ENCODE measurements at regions not wholly inside any gene's neighbourhood (a gene's known extent, or its start where the extent isn't known, plus 50 kb on each side); places are given as distances from the start of the nearest gene placed in this dataset.

DNA sequence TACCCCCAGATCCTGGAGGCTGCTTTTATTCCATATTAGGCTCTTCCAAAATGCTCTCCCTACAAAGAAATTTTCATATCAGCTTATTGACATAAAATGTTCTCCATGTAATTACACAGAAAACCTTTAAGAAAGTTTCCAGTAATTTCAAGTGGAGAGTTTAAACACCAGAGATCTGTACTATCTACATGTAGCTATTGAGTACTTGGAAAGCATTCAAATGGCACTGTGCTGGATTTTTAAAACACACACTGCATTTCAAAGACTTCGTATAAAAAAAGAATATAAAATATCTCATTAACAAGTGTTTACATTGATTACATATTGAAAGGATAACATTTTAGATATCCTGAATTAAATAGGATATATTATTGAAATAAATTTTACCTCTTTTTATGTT, 182.4 kb upstream of the ZNF521 start:
- no peak overlapping the region for H2AFZ ChIP-seq (replicated peaks; ENCODE audit: low read length, poor library complexity)
- no peaks in the 10 kb centered on the region for H3K9me1 ChIP-seq (ENCODE audit: insufficient read depth, low read length)
- WGBS, 2 experiments (ENCODE audit: extremely low coverage in 2 of 2, insufficient read length in 1 of 2) = no CpG with 5 or more reads among the region's 1 CpG
- ATAC-seq (ENCODE audit: low read depth) = no peak
- H3K36me3 ChIP-seq (ENCODE audit: control insufficient read depth, insufficient read depth, low read length) = no peaks in the 10 kb centered on the region
- H2BK15ac ChIP-seq (ENCODE audit: low read depth, low read length) = no peak overlapping the region
- dilution Hi-C loops (cut with HindIII; ENCODE audit: low sequenced_read_pairs, unreplicated experiment) = no loop called here
- no peak overlapping the region for H2AK9ac ChIP-seq (replicated peaks; ENCODE audit: low read depth, low read length, poor library complexity)
- H3K23ac ChIP-seq (ENCODE audit: low read depth, low read length) = no peak overlapping the region
- no peak overlapping the region for H3K4ac ChIP-seq (ENCODE audit: low read depth, low read length)
- H2BK5ac ChIP-seq (ENCODE audit: low read depth, low read length, poor library complexity, severe bottlenecking) = no peak overlapping the region
- TF ChIP-seq POLR2A (IDR thresholded peaks at IDR 0.05; ENCODE audit: low read depth, low read length) (no peak), CEBPB (IDR thresholded peaks at IDR 0.05; ENCODE audit: low read depth, low read length) (no peak), BHLHE40 (IDR thresholded peaks at IDR 0.05; ENCODE audit: low read depth, low read length) (no peak), FOS (IDR thresholded peaks at IDR 0.05; ENCODE audit: low read depth, low read length) (no peak), RFX5 (IDR thresholded peaks at IDR 0.05; ENCODE audit: low read depth, low read length) (no peak), MAZ (IDR thresholded peaks at IDR 0.05; ENCODE audit: borderline replicate concordance, low read depth, low read length) (no peak), MXI1 (IDR thresholded peaks at IDR 0.05; ENCODE audit: borderline replicate concordance, low read depth, low read length) (no peak), CTCF (conservative IDR thresholded peaks at IDR 0.05; ENCODE audit: low read depth, low read length) (no peak), SMC3 (IDR thresholded peaks at IDR 0.05; ENCODE audit: low read depth, low read length) (no peak), NFE2L2 (IDR thresholded peaks at IDR 0.05; ENCODE audit: low read depth, low read length) (no peak), CHD1 (IDR thresholded peaks at IDR 0.05; ENCODE audit: low read depth, low read length) (no peak), RCOR1 (IDR thresholded peaks at IDR 0.05; ENCODE audit: insufficient replicate concordance, low read length) (no peak)
- CTCF ChIA-PET = interaction anchor here (0.7 kb wide), 1 partner anchor 543 kb away, joined by 5 read pairs; no protein-coding TSS in a partner anchor
- H2BK20ac ChIP-seq (ENCODE audit: low read depth, low read length) = no peak overlapping the region
- no peak overlapping the region for H3K14ac ChIP-seq (replicated peaks; ENCODE audit: low read depth, low read length)
- POLR2A ChIA-PET (ENCODE audit: unreplicated experiment) = no interaction called here
- intact Hi-C loops (cut with micrococcal nuclease) = no loop called here
- no peaks in the 10 kb centered on the region for H3K27me3 ChIP-seq (ENCODE audit: control insufficient read depth, insufficient read depth, low read length)
- no peak overlapping the region for H4K91ac ChIP-seq (ENCODE audit: insufficient read depth, low read depth, low read length)
- H3K18ac ChIP-seq (ENCODE audit: low read depth, low read length) = no peak overlapping the region
- no peaks in the 10 kb centered on the region for H4K20me1 ChIP-seq (ENCODE audit: insufficient read depth, low read length)
- no TSS peak for BruUV-seq (replicated peaks)
- DNase-seq = no peak
- no peaks in the 10 kb centered on the region for H3K79me1 ChIP-seq (ENCODE audit: low read depth in 1 of 2, low read length in 2 of 2)
- H2BK120ac ChIP-seq (ENCODE audit: low read depth, low read length) = no peak overlapping the region
- no peak overlapping the region for H4K5ac ChIP-seq (ENCODE audit: low read depth, low read length)
- H3K27ac ChIP-seq (ENCODE audit: insufficient read depth, low read length) = no peak overlapping the region
- no peak overlapping the region for H3K4me2 ChIP-seq (ENCODE audit: low read depth, low read length)
- H3K4me3 ChIP-seq (ENCODE audit: insufficient read depth, low read depth, low read length) = no peak overlapping the region
- H3K9me3 ChIP-seq (ENCODE audit: control insufficient read depth, insufficient read depth, low read length) = no peaks in the 10 kb centered on the region
- in situ Hi-C loops (cut with MboI; ENCODE audit: low sequenced_read_pairs) = no loop called here
- no peak overlapping the region for H4K8ac ChIP-seq (ENCODE audit: low read depth in 2 of 2, low read length in 2 of 2)
- no peak overlapping the region for H2AK5ac ChIP-seq (ENCODE audit: low read depth, low read length)
- H3K4me1 ChIP-seq (ENCODE audit: control insufficient read depth, insufficient read depth, low read length) = no peaks in the 10 kb centered on the region
- no peak overlapping the region for H3K9ac ChIP-seq (ENCODE audit: low read depth, low read length)
- H3K56ac ChIP-seq (ENCODE audit: extremely low read depth, insufficient read depth, low read length) = no peak overlapping the region

Data from IMR-90 (cell line).